GM21737 (cell line): ENCODE measurements at regions not wholly inside any gene's neighbourhood (a gene's known extent, or its start where the extent isn't known, plus 50 kb on each side); places are given as distances from the start of the nearest gene placed in this dataset.

Source experiments
- ATAC-seq: cut with Tn5 transposase; IDR thresholded peaks from one replicate; pipeline ENCODE4 v1.9.1; 2021; ENCODE audit warnings: mild to moderate bottlenecking, moderate library complexity; ENCODE audit not compliant: unreplicated experiment

DNA sequence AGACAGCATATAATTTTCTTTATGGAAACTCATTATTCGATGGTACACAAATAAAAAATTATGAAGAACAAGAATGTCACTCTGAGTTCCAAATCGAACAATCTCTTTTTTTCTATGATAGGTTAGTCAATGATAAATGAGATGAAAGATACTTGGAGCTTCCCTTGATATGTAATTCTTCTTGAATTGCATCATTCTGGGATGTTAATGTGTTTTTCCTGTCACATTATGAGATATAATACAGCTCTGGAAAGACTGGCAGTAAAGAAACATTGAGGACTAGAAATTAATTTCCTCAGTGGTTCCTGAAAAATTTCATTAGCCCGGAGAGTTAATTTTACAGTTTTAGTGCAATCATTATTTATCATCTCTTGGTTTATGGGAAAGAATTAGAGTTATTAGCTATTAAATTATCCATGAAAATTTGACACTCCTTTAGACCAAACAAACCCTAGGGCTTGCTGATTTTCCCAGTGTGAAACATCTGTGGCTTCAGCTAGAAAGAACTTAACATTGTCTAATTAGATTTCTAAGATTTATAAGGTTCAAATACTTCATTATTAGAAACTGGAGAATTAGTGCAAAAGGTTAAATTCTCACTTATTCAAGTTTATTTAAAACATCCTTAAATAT, 1546.6 kb upstream of the TENM3 start:
- no peak for ATAC-seq

DNA sequence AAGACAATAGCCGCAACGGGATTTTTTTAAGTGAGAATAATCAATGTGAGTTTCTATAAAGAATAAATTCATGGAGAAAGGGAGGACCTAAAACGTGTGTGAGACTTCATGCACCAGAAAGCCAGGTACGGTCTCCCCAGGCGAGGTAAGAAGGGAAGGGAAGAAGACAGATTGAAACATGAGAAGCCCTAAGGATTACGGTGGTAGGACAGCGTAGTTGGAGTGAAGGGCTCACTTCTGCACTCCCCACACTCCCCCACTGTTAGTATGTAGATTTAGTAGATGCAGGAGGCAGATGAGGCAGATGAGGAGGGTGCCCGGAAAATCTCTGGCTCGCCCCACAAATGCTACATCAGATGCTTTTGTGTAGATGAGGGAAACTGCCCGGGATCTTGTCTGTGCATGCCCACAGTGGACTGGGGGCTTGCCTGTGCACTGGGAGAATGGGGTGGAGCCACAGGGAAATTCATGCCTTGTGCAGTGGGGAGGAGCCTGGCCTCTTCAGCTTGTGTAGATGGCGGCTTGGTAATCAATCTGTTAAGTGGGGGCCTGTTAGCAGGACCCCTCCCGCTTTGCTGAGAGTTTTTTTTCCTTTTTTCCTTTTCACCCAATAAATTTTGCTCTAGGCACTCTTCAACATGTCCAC, 1544.5 kb upstream of the TENM3 start:
- ATAC-seq: no peak

DNA sequence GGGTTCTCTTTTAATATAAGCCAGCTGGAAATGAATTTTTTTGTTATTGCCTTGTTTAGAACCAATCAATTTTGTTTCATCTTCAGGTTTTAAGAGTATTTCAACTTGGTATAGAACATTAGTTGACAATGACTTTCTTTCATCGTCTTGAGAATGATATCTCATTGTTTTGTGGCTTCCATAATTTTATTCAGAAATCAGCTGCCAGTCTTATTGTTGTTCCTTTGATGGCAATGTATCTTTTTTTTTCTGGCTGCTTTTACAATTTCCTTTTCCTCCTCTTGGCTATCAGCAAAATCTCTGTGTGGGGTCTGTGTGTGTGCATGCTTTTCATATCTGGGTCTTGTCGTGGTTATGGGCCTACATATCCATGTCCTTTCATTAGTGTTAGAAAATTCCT, 1536.4 kb upstream of the TENM3 start:
- no peak for ATAC-seq

DNA sequence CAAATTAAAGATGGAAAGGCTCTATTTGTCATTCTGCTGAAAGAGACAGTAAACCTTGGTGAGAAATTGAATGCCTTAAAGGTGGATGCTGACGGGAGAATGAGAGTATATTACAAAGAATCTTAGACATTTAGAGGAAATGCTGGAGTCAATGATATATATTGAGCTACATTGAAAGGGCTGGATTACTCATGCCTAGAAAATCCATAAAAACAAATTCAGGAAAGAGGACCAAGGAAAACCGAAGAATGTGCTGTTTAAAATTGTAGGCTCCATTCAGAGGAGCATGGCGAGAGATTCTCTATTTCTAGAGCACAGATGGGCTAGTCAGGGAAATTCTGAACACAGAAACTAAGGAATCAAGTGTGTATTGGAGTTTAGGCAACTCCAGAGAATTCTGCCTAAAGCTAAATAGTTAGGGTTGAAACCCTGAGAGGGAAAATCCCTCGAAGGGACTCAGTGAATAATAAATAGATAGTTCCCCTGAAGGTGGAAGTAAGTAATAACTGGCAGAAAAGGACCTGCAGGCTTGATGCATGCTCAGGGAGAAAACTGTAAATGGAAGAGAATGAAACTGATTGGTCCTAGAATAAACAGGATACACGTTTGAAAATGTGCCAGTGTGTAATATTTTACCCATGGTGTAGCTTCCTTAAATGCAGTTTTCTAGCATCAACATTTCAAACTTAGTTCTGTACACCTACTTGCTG, 1532.4 kb upstream of the TENM3 start:
- no peak for ATAC-seq

DNA sequence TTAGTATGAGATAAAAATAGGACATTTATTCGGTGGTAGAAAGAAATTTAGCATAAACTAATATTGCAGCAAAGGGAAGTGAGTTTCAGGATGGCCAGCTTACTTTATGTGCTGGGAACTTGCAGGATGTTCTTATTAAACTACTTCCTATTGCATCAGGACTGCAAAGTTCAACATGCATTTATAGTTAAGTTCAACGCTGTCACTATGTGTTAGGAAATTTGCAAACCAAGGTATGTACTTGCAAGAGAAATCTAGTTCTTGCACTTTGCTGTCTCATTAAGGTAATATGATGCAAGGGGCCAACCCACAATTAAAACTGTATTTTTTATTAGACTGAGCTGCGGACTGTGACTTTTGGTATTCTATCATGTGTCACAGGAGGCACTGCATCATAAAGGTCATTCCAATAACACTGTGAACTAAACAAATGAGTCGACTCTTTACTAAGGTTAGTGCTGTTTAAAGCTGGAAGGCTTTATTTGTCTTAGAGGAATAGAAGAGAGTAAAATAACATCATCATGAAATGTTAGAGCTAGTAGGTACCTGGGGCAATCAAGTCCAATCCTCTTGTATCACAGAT, 1525.7 kb upstream of the TENM3 start:
- no peak for ATAC-seq

DNA sequence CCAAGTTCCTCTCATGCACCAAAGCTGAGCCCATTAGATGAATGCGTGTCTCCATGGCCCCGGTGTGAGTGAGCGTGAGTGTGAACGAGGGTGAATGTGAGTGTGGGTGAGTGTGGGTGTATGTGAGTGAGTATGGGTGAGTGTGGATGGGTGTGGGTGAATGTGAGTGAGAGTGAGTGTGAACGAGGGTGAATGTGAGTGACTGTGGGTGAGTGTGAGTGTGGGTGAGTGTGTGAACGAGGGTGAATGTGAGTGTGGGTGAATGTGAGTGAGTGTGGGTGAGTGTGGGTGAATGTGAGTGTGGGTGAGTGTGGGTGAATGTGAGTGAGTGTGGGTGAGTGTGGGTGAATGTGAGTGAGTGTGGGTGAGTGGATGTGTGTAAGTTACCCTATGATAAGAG, 1521.8 kb upstream of the TENM3 start:
- ATAC-seq: no peak

DNA sequence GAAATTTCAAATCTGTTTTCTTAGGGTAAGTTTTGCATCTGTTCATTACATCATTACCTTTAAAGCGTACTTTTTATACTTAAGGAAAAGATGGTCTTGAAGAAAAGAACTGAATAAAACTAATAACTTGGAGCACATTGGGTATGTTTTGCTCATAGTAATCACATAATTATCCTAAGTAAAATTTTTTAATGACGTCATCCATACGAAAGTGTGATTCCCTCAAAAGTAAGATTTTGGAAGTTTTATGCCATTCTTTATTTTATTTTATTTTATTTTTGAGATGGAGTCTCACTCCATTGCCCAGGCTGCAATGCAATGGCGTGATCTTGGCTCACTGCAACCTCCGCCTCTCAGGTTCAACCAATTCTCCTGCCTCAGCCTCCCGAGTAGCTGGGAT, 1516.6 kb upstream of the TENM3 start:
- no peak for ATAC-seq

DNA sequence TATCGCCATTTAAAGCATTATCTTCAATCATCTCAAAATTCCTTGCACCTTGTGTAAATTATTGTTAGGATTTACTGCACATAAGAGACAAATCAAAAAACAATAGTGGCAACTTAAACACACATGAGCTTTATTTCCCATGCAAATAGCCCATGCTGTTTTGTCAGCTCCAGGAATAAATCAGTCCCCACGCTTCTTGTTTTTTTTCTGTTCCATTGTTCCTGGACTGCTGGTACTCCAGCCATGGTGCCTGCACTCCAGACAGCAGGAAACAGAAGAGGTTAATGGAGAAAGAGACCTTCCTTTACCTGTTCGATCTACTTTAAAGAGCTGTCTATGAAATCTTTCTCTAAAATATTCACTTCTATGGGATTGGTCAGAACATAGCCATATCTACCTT, 1515.7 kb upstream of the TENM3 start:
- ATAC-seq: no peak

DNA sequence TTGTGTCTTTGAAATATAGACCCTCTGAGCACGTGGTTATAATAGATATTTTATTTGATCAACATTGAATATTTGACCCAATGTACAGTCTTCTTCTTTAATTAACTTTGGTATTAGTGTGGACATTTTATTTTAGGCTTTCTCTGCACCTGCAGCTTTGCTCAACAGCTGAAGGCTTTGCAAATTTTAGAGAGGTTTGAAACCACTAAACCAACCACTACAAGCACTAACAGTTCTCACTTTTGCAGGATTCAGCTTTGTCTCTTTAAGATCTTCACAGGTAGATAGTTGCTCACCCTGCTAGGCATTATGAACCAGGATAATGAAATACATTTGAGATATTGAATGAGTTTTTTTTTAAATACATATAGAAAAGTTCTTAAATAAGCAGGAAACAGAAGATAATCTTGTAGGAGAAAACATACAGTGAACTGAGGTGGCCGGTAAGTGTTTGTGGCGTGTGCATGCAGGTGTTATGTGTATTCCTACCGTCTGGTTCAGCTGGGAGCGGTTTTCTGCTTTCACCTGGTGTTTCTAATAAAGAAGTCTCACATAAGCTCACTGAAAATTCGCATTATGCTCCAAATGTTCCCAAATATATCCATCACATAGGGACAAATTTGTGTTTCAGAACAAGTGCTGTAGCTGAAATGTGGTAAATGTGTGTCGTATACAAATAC, 1508.3 kb upstream of the TENM3 start:
- ATAC-seq: no peak

DNA sequence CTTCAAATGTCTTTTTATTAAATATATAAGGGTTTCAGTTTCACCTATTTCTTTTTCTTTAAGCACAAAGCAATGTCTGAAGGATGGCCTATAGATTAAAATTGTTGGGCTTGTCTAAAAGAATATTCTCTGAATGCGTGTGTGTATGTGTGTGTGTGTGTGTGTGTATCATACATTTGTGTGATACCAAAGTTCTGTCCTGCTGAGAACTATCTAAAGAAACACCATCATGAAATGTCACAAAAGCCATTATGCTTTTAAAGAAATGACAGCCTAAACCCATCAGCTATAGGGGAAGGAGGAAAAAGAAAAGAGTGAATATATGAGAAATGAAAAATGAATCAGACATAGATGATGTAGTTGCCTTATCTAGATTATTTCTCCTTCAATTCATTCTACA, 1501.5 kb upstream of the TENM3 start:
- ATAC-seq: no peak

DNA sequence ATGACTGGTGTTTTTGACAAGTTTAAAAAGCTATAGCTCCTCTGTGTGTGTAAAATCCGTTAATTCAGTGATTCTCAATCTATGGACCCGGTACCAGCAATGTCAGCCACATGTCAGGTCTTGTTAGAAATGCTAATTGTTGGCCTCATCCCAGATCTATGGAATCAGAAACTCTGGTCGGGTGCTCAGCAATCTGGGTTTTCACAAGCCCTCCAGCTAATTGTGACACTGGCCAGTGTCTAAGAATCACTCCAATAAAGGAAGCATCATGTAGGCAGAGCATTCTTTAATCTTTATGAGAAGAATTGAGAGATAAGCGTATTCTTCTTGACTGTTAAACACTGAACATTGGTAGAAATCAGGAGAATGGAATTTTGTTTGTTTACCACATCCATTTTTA, 1498.2 kb upstream of the TENM3 start:
- ATAC-seq: no peak

DNA sequence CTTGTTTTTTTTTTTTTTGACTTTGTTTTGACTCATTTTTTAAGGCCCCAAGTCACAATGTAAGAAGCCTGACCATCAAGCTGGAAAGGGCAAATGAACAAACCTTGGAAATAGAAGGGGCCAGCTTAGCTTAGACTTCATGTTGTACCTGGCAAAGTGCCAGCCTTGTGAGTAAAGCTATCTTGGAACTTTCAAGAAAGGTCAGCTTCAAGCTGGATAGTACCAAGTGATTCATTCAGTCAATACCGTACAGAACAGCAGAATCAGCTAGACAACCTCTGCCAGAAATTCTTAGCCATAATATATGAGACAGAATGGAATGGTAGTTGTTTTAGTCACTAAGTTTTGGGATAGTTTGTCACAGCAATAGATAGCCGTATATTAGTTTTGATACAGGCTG, 1492.2 kb upstream of the TENM3 start:
- no peak for ATAC-seq

DNA sequence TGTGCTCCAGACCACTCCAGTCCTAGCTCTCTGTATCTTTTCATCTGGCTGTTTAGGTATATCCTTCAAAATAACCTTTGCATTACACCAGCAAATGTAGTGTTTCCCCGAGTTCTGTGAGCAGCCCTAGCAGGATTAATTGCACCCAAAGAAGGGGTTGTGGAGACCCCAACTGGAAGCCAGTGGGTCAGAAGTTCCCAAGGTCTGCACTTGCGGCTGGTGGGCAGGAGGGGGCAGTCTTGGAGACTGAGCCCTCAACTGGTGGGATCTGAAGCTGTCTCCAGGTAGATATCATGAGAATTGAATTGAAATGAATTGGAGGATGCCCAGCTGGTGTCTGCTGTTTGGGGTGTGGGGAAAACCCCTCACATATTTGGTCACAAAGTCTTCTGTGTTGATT, 1485.3 kb upstream of the TENM3 start:
- ATAC-seq: no peak

DNA sequence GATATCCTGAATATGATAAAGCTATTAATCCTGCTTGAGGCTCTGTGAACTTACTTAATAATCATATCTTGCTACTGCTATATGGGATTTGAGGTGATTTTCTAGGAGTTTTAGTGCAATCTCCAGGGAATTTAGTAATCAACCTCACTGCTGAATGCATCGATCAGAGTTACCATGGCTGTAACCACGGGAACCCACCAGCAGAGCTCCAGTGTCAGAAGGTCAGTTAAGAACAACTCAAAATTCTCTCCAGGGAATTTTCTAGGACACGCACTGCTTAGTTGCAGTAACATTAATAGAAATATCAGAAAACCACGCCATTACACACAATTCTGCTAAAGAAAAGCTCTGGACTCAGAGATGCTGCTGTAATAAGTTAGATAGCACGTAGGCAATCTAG, 1477.2 kb upstream of the TENM3 start:
- ATAC-seq: no peak

DNA sequence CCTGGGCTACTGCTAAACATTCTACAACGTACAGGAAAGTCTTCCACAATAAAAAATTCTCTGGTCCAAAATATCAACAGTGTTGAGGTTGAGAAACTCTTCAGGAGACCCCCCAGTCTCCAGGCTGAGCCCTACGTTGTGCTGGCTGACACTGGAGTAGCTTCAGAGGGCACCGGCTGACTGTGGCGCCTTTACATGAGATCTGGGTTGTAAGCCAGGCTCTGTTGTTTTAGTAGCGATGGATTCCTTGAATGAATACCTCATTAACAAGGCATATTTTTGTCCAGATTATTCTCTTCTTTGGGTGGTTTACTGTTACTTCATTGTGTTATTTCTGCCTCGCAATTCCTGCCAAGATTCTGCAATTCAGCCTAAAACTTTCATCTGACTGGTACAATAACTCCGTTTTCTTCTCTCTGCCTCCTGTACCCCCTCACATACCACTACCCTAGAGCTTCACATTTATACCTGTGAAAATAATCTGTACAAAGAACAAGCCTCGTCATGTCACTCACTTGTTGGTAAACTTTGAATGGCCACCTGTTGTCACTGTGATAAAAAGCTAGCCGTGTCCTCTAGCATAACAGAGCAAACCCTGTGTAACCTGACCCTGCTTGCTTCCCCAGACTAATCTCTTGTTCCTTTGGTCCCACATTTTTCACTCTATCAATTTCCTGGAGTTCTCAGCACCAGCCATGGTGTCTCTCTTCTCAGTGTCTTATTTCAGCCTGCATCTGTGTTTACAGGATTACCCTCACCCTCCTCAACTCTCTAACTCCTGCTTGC, 1476.1 kb upstream of the TENM3 start:
- ATAC-seq: no peak

DNA sequence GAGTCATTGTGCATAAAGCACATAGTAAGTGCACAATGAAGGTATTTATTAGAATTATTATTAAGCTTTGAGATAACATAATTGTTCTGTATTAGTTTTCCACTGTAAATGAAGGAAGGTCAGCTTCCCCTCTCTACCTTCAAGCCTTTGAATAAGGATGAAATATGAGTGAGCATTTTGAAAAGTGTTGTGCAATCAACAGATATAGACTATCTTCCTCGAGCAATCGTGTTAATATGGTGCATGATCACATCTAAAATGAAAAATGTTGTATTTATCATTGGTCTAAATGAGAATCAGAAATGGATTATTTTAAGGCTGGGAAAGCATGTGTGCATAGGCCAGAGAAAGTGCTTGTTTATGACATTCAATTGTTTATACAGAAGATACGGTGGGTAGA, 1474.6 kb upstream of the TENM3 start:
- ATAC-seq: no peak

DNA sequence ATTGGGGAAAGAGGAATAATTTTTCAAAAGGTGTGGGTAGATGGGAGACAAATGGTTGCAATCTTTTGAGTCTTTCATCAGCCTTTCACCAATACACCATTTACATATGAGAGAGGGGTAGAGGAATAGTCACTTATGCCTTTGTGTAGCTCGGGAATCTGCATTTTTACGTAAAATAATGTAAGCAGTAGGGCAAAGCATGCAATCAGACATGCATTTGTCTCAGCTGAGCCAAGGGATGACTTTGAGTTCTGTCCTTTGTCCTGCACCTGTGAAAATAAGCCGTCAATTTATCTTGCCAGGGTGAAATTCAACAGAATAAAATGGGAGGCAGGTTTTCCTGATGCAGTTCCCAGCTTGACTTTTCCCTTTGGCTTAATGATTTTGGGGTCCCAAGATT, 1473.4 kb upstream of the TENM3 start:
- ATAC-seq: no peak

DNA sequence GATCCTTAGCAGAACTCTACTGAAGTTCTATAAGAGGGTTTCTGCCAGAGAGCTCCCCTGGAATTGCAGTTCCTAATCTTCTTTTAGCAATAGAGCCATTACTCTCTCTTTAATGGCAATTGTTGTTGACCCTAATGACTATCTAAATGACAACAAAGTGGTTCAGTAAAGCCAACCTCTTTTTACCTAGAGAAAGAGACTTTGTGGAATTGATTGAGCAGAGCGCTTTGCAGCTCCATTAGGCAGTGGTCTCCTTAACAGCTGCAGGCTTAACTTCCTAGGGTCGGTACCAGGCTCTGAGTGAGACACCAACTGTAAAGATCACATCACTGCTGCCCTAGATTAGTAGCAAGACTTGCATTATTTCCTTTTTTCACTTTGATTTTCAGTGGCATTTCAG, 1472.9 kb upstream of the TENM3 start:
- no peak for ATAC-seq

DNA sequence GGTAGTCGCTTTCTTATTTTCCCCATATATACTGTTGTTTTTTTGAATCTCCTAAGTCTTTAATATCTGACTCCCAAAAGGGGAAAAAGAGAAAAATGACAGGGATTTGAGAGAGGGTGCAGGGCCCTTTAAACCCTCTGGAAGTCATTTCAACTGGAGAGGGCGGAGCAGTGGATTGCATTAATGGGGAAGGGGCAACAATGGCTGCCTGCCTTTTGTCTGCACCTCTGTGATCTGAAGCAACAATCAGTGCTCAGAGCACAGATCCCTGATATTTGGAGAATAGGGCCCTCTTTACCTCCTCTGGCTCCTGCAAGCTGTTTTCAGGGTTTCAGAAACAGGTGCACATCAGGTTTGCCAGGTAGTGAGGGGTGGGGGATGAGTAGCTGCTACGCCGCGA, 1458.3 kb upstream of the TENM3 start:
- ATAC-seq: no peak

DNA sequence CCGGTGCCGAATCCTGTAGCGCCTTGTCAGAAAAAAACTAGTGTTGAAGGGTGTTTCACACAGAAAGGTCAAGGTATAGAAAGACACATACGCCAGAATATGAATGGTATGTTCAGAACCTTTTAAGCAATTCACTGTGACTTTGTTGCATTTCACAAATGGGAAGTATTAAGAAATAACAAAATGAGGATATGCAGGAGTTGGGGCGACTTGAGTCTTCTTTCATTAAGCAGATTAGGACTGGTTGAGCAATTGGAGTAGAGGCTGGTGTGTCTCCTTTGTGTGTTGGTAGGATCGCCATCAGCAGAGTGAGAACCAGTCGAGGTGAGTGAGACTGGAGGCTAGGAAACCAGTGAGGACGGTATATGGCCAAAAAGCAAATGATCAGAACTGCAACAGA, 1454.5 kb upstream of the TENM3 start:
- ATAC-seq: no peak

DNA sequence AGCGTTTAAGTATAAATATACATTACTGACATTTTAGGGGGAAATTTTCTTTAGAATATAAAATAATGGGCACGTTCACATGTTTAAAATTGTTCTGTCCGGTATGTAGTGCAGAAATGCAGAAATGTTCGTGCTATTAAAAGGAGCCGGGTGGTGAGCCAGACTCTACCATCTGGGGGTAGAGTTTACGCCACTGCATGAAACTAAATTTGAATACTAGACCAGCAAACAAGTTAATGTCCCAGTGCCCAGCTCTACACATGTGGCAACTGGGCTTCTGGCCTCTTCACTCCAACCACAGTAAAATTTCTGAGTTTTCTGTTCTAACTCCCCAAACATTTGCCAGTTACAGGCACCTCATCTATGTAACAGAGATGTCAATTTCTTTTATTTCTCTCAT, 1453.3 kb upstream of the TENM3 start:
- no peak for ATAC-seq
